ENCODE measurements at regions not wholly inside any gene's neighbourhood (a gene's known extent, or its start where the extent isn't known, plus 50 kb on each side); places are given as distances from the start of the nearest gene placed in this dataset.

DNA sequence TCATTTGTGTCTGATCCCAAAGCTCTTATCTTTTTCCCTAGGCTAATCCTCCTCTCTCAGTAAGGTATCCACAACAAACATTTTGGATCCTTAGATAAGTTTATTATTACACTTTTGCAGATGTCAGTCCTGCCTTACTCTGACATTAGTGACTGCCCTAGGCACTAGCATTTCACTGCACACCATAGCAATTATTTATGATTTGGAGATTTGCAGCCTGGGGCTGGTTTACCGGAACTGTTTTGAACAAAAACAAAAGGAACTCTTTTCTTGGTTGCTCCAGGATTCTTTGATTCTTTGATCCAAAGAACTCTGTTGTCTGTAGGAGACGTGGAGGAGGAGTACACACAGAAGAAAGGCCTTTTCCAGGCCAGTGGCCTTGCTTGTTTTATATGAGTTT lies 80.4 kb downstream of the EDNRB start:
- Mint-ChIP-seq H3K9me3 (no peaks in the 10 kb centered on the region), H3K27me3 (peaks cover 1% of the 10 kb centered on the region), H3K36me3 (ENCODE audit: low read depth) (no peaks in the 10 kb centered on the region), H3K27ac (no peak overlapping the region), H3K4me1 (no peaks in the 10 kb centered on the region), H3K4me3 (no peak overlapping the region)
- POLR2A ChIA-PET = no interaction called here
- DNase-seq = no peak
- CTCF ChIA-PET = no interaction called here

DNA sequence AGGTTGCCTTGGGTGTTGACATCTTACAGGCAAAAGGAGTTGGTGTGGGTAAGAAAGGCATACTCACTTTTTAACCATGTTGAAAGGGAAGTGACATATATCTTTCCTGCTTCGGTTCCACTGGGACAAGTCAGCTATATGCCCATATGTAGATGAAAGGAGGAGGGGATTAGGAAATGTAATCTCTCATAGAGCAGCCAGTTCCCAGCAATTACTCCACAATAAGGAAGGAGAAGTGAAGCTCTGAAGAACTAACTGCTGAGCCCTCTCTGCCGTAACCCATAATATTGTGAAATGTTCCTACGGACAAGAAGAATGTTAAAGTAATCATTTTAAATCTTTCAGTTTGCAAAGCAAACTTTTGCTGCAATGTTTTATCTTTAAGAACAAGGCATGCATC lies 82.2 kb downstream of the EDNRB start:
- Mint-ChIP-seq H3K27me3 (peaks cover 1% of the 10 kb centered on the region), H3K36me3 (ENCODE audit: low read depth) (no peaks in the 10 kb centered on the region), H3K4me3 (no peak overlapping the region), H3K27ac (no peak overlapping the region), H3K9me3 (no peaks in the 10 kb centered on the region), H3K4me1 (no peaks in the 10 kb centered on the region)
- no peak for DNase-seq
- CTCF ChIA-PET = no interaction called here
- POLR2A ChIA-PET = no interaction called here

DNA sequence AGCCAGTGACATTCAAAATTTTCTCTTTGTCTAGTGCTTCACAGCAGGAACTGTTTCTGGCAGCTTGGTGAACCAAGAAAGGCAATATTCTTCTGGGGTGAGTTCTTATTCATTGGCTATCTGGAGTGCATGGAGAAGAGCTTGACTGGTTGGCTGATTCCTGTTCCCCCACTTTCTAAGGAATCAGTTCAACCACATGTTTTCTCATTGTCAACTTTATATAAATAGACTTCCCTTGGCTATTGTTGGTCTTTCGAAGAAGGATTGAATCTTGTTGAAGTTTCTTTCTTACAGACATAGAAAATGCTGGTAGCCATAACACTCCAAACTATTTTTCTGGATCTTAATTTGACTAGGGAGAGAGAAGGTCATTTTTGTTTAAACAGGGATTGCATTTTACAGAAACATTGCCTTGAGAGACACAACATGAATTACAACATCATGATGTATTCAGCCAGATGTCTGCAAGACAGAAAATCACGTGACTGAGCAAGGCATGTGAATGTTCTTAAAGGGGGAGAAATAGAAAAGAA lies 85.2 kb downstream of the EDNRB start:
- Mint-ChIP-seq H3K4me3 (no peak overlapping the region), H3K4me1 (no peaks in the 10 kb centered on the region), H3K27ac (no peak overlapping the region), H3K27me3 (peaks cover 1% of the 10 kb centered on the region), H3K36me3 (ENCODE audit: low read depth) (no peaks in the 10 kb centered on the region), H3K9me3 (no peaks in the 10 kb centered on the region)
- POLR2A ChIA-PET = no interaction called here
- no peak for DNase-seq
- CTCF ChIA-PET = no interaction called here

DNA sequence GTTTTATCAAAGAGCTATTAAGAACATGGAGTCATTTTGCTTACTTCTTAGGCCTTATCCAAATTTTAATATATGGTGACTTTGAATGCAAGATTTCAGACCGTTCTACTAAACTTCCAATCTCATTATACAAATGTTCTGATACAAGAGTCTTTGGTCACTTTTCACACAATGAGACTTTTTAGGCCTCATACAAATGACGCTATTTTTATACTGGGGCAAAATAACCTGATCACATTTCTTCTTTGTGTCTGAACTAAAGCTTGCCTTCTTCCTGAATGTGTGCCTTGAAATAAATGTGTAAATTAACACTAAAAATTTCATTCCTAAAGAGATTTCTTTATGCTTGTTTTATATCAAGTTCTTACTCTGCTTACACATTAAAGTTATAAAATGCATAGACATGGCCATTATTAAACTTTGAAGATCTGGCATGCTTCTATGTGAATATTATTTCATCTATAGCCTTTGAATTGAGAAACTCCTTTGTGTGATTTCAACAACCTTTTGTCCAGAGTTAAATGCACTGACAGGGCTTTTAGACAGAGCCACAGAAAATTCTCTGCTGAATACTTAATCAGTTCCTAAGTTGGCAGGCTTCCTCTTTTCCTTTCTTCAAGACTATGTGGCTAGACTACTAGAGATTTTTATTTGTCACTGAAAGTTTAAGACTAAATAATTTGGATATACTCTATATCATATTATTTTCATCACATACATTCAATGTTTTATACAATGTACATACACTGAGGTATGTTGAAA lies 86.1 kb downstream of the EDNRB start:
- Mint-ChIP-seq H3K27me3 (peaks cover 1% of the 10 kb centered on the region), H3K4me1 (no peaks in the 10 kb centered on the region), H3K9me3 (no peaks in the 10 kb centered on the region), H3K27ac (no peak overlapping the region), H3K36me3 (ENCODE audit: low read depth) (no peaks in the 10 kb centered on the region), H3K4me3 (no peak overlapping the region)
- POLR2A ChIA-PET = no interaction called here
- CTCF ChIA-PET = no interaction called here
- DNase-seq = no peak

DNA sequence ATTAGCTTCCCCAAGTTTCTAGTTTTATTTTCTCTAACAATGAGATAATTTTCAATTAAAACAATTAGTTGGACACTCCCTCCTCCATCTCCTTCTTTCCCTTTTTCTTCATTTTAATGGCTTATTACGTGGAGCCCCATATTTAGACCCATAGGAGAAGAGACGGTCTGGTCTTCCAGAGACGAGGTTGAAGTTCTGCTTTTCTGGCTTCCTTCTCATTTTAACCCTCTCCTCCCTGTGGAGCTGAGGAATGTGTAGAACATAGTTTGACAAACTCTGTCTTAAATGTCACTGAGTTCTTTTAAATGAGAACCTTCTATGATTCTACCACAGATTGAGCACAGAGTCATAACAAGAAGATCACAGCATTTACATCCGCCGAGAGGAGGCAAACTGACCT lies 86.8 kb downstream of the EDNRB start:
- no peak overlapping the region for H3K27ac Mint-ChIP-seq
- ChIA-PET CTCF (no interaction called here), POLR2A (no interaction called here)
- H3K36me3 Mint-ChIP-seq (ENCODE audit: low read depth) = no peaks in the 10 kb centered on the region
- DNase-seq = no peak
- H3K4me1 Mint-ChIP-seq = no peaks in the 10 kb centered on the region
- H3K4me3 Mint-ChIP-seq = no peak overlapping the region
- H3K27me3 Mint-ChIP-seq = peaks cover 1% of the 10 kb centered on the region
- no peaks in the 10 kb centered on the region for H3K9me3 Mint-ChIP-seq

DNA sequence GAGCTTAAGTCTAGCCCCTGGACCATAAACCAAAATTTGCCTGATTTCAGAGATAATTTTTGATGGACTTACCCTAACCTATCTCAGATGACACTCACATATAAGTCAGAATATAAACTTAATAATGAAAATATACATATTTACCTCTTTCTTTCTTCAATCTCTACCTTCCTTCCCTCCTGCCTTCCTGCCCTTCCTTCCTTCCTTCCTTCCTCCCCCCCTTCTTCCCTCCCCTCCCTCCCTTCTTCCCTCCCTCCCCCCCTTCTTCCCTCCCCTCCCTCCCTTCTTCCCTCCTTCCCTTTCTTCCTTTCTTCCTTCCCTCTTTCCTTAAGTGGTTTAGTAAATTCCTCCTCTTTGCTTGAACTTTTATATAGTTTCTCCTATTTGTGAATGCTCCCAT lies 88.7 kb downstream of the EDNRB start:
- H3K27me3 Mint-ChIP-seq = no peaks in the 10 kb centered on the region
- CTCF ChIA-PET = interaction anchor here (1.3 kb wide), 1 partner anchor 11 kb away, joined by 3 read pairs; no protein-coding TSS in a partner anchor
- no peaks in the 10 kb centered on the region for H3K9me3 Mint-ChIP-seq
- no peaks in the 10 kb centered on the region for H3K36me3 Mint-ChIP-seq (ENCODE audit: low read depth)
- POLR2A ChIA-PET = no interaction called here
- DNase-seq = no peak
- H3K27ac Mint-ChIP-seq = no peak overlapping the region
- H3K4me3 Mint-ChIP-seq = no peak overlapping the region
- H3K4me1 Mint-ChIP-seq = no peaks in the 10 kb centered on the region

DNA sequence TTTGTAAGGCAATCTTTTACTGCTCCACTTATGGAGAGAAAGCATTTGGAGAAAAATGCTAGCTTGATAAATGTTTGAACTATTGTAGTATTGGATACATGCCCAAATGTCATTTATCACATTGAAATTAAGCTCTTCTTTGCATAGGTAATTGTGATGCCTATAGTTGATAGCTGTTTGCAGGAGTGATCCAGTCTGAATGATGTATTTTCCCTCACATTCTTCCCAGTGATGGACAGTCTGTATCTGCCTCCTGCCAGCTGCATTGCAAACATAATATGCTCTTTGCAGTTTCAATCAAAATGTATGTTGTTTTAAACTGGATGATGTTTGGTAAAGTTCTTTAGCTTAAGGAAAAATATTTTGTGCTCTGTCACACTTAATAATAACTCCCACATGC lies 89.8 kb downstream of the EDNRB start:
- ChIA-PET POLR2A (no interaction called here), CTCF (interaction anchor here (1.3 kb wide), 1 partner anchor 9 kb away, joined by 3 read pairs; no protein-coding TSS in a partner anchor)
- Mint-ChIP-seq H3K4me1 (no peaks in the 10 kb centered on the region), H3K4me3 (no peak overlapping the region), H3K27me3 (no peaks in the 10 kb centered on the region), H3K27ac (no peak overlapping the region), H3K9me3 (no peaks in the 10 kb centered on the region), H3K36me3 (ENCODE audit: low read depth) (no peaks in the 10 kb centered on the region)
- DNase-seq = no peak

DNA sequence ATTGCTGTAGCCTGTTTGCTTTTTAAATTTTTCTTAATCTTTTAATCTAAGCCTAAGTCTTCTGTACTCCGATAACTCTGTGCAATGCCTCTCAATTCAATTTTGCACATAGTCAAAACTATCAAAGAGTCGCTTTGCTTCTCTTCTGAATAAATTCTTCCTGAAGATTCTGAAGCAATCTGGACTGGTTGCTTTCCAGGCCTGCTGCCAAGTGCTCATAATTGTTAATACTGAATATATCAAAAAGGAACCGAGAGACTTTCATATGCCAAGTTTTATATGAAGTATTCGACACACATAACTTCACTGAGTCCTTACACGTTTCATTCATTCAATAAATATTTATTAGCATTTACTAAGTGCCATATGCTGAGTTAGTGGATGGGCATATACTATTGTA lies 91.3 kb downstream of the EDNRB start:
- H3K9me3 Mint-ChIP-seq = no peaks in the 10 kb centered on the region
- H3K27me3 Mint-ChIP-seq = no peaks in the 10 kb centered on the region
- no peak overlapping the region for H3K4me3 Mint-ChIP-seq

DNA sequence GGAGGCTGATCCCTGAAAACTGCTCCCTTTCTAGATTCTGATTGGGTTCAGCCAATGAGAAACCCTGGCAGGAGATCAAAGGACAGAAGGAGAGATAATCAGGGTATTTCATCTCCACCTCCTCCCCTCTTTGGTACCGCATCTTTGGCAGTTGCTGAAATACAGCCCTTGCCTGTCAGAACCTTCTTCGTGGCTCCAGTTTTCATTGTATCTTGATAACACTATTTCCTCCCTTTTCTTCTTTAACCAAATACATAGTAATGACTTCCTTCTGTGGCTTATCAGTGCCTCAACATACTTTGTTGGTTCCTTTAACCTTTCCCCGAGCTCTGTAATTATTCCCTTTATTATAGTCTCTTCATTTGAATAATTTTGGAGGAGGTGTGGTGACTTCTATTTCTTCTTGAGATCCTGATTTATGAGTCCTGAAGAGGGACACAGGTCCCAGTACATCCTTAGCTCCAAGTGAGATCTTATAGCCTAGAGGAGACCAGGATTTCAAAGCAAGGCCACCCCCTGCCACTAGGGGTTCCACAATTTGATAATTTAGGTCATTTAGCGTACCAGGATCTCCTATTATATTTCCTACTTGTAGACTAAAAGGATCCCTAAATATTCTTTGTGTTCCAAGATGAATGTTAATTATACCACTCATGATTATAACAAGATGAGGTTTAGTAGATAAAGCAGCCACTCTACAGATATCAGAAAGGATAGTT lies 98.0 kb downstream of the EDNRB start:
- Mint-ChIP-seq H3K9me3 (no peaks in the 10 kb centered on the region), H3K4me3 (no peak overlapping the region), H3K36me3 (ENCODE audit: low read depth) (no peaks in the 10 kb centered on the region), H3K27ac (no peak overlapping the region), H3K4me1 (peaks cover 5% of the 10 kb centered on the region), H3K27me3 (no peaks in the 10 kb centered on the region)
- ChIA-PET CTCF (no interaction called here), POLR2A (no interaction called here)
- no peak for DNase-seq

More for the DNA sequence above, 91.3 kb downstream of the EDNRB start:
- H3K4me1 Mint-ChIP-seq = no peaks in the 10 kb centered on the region
- ChIA-PET CTCF (no interaction called here), POLR2A (no interaction called here)
- no peak overlapping the region for H3K27ac Mint-ChIP-seq
- no peaks in the 10 kb centered on the region for H3K36me3 Mint-ChIP-seq (ENCODE audit: low read depth)
- no peak for DNase-seq

DNA sequence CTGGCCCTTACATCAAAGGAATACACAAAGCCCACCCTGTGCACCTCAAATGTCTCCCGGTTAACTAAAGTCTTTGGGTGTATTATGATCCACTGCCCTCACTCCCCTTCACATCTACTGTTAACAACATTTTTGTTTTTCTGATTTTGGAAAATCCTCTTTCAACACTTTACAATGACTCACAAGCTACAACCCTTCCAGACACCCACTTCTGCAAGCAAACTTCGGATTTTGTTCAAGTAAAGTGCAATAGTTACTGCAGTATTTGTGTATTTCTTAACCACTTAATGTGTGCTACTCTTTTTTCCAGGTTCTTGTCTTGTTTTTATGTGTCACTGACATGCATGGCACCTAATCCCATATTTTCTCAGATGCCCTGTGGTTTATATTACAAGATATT lies 101.1 kb downstream of the EDNRB start:
- Mint-ChIP-seq H3K4me1 (peaks cover 5% of the 10 kb centered on the region), H3K4me3 (no peak overlapping the region), H3K27me3 (no peaks in the 10 kb centered on the region), H3K9me3 (no peaks in the 10 kb centered on the region), H3K36me3 (ENCODE audit: low read depth) (no peaks in the 10 kb centered on the region), H3K27ac (no peak overlapping the region)
- DNase-seq = no peak
- POLR2A ChIA-PET = no interaction called here
- CTCF ChIA-PET = no interaction called here

DNA sequence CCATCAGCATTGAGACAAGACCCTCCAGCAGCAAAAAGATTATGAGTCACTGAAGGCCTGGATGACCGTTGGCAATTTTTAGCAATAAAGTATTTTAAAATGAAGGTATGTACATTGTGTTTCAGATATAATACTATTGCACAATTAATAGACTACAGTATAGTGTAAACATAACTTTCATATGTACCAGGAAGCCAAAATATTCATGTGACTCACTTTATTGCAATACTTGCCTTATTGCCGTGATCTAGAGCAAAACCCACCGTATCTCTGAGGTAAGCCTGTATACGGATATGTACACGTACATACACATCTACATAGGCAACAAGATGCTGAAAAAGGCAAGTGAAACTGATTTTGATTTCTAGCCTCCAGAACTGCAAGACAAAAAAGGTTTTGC lies 103.3 kb downstream of the EDNRB start:
- Mint-ChIP-seq H3K4me3 (no peak overlapping the region), H3K27ac (no peak overlapping the region), H3K9me3 (no peaks in the 10 kb centered on the region), H3K4me1 (peaks cover 6% of the 10 kb centered on the region), H3K36me3 (ENCODE audit: low read depth) (no peaks in the 10 kb centered on the region), H3K27me3 (no peaks in the 10 kb centered on the region)
- POLR2A ChIA-PET = no interaction called here
- CTCF ChIA-PET = no interaction called here
- no peak for DNase-seq

Data from activated CD4-positive, alpha-beta T cell treated with anti-CD3 and anti-CD28 coated beads, Interleukin-2, amount 10 ng/mL, durations not matched to agents 7 days and 5 days (primary cell).